Thyroid gland (tissue), 4 donors: ENCODE measurements at regions not wholly inside any gene's neighbourhood (a gene's known extent, or its start where the extent isn't known, plus 50 kb on each side); places are given as distances from the start of the nearest gene placed in this dataset.

Source experiments
- DNase-seq, 2 donors: peaks; one replicate each; pipeline ENCODE4 v3.0.0-alpha.2; 2019
- H3K27ac ChIP-seq, 3 donors: fragments of 200-600 bp; sonication (generic); 1 replicate in 2 of 3; 2 replicates in 1 of 3; pipeline ENCODE4 v1.5.1; 2016 to 2019; ENCODE audit warnings: mild to moderate bottlenecking in 1 of 3, moderate library complexity in 1 of 3
- H3K27me3 ChIP-seq: fragments of 200-600 bp; sonication (generic); one replicate; pipeline ENCODE4 v1.5.1; 2019
- H3K36me3 ChIP-seq, 2 donors: fragments of 200-600 bp; sonication (generic); one replicate each; pipeline ENCODE4 v1.5.1; 2016 to 2019
- H3K4me1 ChIP-seq, 2 donors: fragments of 200-600 bp; sonication (generic); one replicate each; pipeline ENCODE4 v1.5.1; 2017 to 2019
- H3K4me3 ChIP-seq, 3 donors: fragments of 200-600 bp; sonication (generic); replicated peaks in 1 of 3; 1 replicate in 2 of 3; 2 replicates in 1 of 3; pipeline ENCODE4 v1.5.1; 2016; ENCODE audit warnings: mild to moderate bottlenecking in 1 of 3
- H3K9me3 ChIP-seq: fragments of 200-600 bp; sonication (generic); one replicate; pipeline ENCODE4 v1.5.1; 2017
- CTCF ChIP-seq, 6 experiments: fragments of 200-600 bp in 3 of 6; fragments of 450-650 bp in 3 of 6; sonication (generic) in 3 of 6; IDR thresholded peaks; one replicate each; pipeline ENCODE4 v1.5.1; 2016 to 2019; ENCODE audit warnings: antibody characterized with exemption in 6 of 6, mild to moderate bottlenecking in 2 of 6, inconsistent platforms in 1 of 6, moderate library complexity in 1 of 6
- POLR2A ChIP-seq, 2 donors: fragments of 450-650 bp; IDR thresholded peaks; one replicate each; pipeline ENCODE4 v1.6.1; 2017; ENCODE audit warnings: antibody characterized with exemption in 2 of 2, mild to moderate bottlenecking in 2 of 2, moderate library complexity in 1 of 2
- WGBS, 2 donors: methylation state at CpG; one replicate each; pipeline ENCODE4 v1.1.5; 2017; 5-methylcytosine and 5-hydroxymethylcytosine counted together
- intact Hi-C: fragments of 100-400 bp; cut with DNase I; formaldehyde crosslinking; loops from one replicate; pipeline ENCODE4 v1.15.1; 2023

GRCh38 chr2:83561592-83561991, 897.5 kb downstream of the SUCLG1 start:
- DNase-seq: no peak
- TF ChIP-seq CTCF (IDR thresholded peaks at IDR 0.05) (no peak), POLR2A (IDR thresholded peaks at IDR 0.05) (no peak)
- Histone ChIP-seq H3K4me3 (no peak overlapping the region), H3K27ac (no peak overlapping the region), H3K9me3 (no peaks in the 10 kb centered on the region), H3K36me3 (no peaks in the 10 kb centered on the region), H3K27me3 (no peaks in the 10 kb centered on the region), H3K4me1 (no peaks in the 10 kb centered on the region)
- 60 to 68% methylated on average over 3 of the region's 3 CpGs for WGBS, 2 donors
- intact Hi-C loops: no loop called here

GRCh38 chr2:83536556-83536955, 922.5 kb downstream of the SUCLG1 start:
- Histone ChIP-seq H3K27ac (no peak overlapping the region), H3K27me3 (no peaks in the 10 kb centered on the region), H3K4me1 (no peaks in the 10 kb centered on the region), H3K36me3 (no peaks in the 10 kb centered on the region), H3K9me3 (no peaks in the 10 kb centered on the region), H3K4me3 (no peak overlapping the region)
- TF ChIP-seq POLR2A (IDR thresholded peaks at IDR 0.05) (no peak), CTCF (IDR thresholded peaks at IDR 0.05) (no peak)
- 33 to 35% methylated on average over 2 of the region's 2 CpGs for WGBS, 2 donors
- intact Hi-C loops: no loop called here
- DNase-seq: no peak

- H3K9me3 ChIP-seq: no peaks in the 10 kb centered on the region
- H3K36me3 ChIP-seq: no peaks in the 10 kb centered on the region
- intact Hi-C loops: no loop called here
- no peak overlapping the region for H3K4me3 ChIP-seq
- no peak for DNase-seq
- H3K27ac ChIP-seq: no peak overlapping the region
- WGBS, 2 donors: 88 to 89% methylated on average over 2 of the region's 2 CpGs
- TF ChIP-seq POLR2A (IDR thresholded peaks at IDR 0.05) (no peak), CTCF (IDR thresholded peaks at IDR 0.05) (no peak)
- H3K4me1 ChIP-seq: no peaks in the 10 kb centered on the region
- H3K27me3 ChIP-seq: no peaks in the 10 kb centered on the region
Measured at GRCh38 chr2:83534416-83534815, 924.7 kb downstream of the SUCLG1 start.

- Histone ChIP-seq H3K27me3 (no peaks in the 10 kb centered on the region), H3K9me3 (no peaks in the 10 kb centered on the region), H3K36me3 (no peaks in the 10 kb centered on the region), H3K4me1 (no peaks in the 10 kb centered on the region), H3K27ac (no peak overlapping the region), H3K4me3 (no peak overlapping the region)
- DNase-seq: no peak
- 49 to 52% methylated on average over 5 of the region's 5 CpGs for WGBS, 2 donors
- TF ChIP-seq CTCF (IDR thresholded peaks at IDR 0.05) (no peak), POLR2A (IDR thresholded peaks at IDR 0.05) (no peak)
- intact Hi-C loops: no loop called here
Measured at GRCh38 chr2:83531206-83531826, 927.8 kb downstream of the SUCLG1 start.

GRCh38 chr2:83528767-83529166, 930.3 kb downstream of the SUCLG1 start:
- TF ChIP-seq CTCF (IDR thresholded peaks at IDR 0.05): no peak
- no peak for TF ChIP-seq POLR2A (IDR thresholded peaks at IDR 0.05)
- no peak overlapping the region for H3K27ac ChIP-seq
- no peaks in the 10 kb centered on the region for H3K27me3 ChIP-seq

More at GRCh38 chr2:83528767-83529166, 930.3 kb downstream of the SUCLG1 start:
- DNase-seq: no peak
- Histone ChIP-seq H3K9me3 (no peaks in the 10 kb centered on the region), H3K36me3 (no peaks in the 10 kb centered on the region), H3K4me1 (no peaks in the 10 kb centered on the region), H3K4me3 (no peak overlapping the region)
- 84% methylated on average over 1 of the region's 1 CpG for WGBS, 2 donors
- intact Hi-C loops: no loop called here
